Glomerular endothelial cell (primary cell): ENCODE measurements at regions not wholly inside any gene's neighbourhood (a gene's known extent, or its start where the extent isn't known, plus 50 kb on each side); places are given as distances from the start of the nearest gene placed in this dataset.
A peak's percentile ranks its signal among the peaks of the same experiment; 100 is the strongest.

ENCODE experiments used
- DNase-seq: peaks from one replicate; pipeline ENCODE4 v3.0.0-alpha.2; 2011; ENCODE audit warnings: low read depth, low spot score; ENCODE audit errors: extremely low read depth

DNA sequence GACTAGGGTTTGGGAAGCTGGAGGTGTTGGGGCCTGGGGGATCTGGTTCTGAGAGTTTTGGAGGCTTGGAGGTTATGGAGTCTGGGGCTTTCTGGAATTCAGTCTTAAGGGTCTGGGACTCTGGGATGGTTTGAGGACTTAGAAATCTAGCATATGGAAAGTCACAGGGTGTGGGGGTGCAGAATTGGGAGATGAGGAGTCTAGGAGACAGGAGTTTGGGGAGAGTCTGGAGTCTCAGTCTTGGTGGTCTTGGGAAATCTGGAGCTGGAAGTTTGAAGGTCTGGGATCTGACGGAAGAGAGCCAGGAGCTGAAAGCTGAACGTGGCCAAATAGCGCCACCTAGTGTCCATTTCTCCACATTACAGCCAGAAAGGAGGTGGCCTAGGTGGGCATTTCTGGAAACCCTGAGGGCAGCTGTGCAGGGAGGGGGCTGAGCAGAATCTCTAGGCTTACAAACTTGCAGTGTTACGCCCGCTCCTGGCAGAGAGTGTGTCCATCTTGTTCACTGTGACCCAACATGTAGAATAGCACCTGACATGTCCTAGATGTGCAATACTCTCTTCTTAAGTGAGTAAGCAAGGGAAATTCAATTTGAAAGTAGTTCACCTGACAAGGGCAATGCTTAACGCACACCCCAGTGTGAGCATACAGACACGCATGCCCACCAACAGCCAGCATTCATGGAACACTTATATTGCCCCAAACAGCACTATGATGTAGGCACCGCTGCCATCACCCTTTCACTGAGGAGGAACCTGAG, 204.8 kb downstream of the TFCP2L1 start:
- peak; percentile 33 for DNase-seq

DNA sequence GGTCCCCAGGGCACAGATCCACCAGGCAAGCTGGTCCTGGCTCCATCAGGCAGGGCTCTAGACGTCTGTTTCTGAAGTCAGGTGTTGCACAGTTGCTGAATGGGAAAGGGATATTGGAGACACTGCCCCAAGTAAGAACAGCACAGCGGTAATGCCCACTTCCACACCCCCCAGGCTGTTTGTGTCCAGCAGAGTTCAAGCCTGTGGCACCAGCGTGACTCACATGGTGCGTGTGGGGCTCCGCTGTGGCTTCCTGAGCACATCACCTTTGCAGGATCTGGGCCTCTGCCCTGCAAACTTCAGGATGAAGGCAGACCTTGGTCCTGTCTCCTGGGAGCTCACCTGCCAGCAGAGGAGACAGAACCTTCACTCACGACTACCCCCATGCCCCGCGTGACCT, 203.3 kb downstream of the TFCP2L1 start:
- no peak for DNase-seq

DNA sequence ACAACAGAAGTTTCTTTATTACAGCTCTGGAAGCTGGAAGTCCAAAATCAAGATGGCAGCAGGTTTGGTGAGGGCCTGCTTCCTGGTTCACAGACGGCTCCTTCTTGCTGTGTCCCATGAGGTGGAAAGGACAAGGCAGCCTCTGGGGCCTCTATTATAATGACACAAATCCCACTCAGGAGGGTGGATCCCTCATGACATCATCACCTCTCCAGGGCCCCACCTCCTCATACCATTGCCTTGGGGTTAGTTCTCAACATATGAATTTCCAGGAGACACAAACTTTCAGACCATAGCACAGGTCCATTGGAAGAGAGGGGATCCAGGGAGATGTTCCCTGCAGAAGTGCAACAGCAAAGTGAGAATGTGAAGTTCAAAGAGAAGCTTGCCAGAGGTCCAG, 202.8 kb downstream of the TFCP2L1 start:
- no peak for DNase-seq

DNA sequence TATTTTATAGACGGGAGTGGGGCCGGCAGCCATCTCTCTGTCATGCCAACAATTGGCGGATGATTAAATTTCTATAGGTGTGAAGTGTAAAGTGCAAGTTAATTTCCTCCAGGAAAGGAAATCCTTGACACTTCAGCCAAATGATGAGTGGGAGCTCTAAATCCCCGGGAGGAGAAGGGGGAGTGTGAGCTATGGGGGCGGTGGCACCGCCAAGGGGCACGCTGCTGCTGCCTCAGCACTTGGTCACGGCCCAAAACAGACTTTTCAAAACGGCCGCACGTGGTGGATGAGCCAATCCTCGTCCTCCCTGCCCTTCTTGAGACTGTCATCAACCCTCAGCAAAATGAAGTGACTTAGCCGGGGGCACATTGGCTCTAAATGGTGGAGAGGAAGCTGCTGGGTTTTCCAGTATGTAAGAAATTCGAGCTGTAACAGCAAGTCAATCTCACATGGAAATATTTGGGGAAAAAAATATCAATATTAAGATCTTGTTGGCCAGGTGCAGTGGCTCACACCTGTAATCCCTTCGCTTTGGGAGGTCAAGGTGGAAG, 200.8 kb downstream of the TFCP2L1 start:
- DNase-seq, result no peak

DNA sequence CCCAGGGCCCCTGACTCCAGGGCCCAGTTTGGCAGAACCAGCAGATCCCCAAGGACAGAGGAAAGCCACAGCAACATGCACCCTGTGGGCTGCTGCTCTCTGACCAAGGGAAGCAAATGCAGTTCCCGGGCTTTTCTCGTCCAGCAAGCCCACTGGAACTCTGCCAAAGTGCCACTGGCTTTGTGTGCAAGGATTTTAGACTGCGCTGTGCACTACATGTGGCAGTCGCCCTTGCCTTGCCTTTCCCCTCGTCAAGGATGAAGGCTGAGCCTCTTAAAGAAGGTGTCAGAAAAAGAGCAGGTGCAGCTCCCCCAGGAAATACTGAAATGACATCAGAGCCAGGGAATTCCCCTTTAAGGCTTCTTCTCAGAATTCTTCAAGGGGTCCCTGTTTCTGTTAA, 199.2 kb downstream of the TFCP2L1 start:
- no peak for DNase-seq

DNA sequence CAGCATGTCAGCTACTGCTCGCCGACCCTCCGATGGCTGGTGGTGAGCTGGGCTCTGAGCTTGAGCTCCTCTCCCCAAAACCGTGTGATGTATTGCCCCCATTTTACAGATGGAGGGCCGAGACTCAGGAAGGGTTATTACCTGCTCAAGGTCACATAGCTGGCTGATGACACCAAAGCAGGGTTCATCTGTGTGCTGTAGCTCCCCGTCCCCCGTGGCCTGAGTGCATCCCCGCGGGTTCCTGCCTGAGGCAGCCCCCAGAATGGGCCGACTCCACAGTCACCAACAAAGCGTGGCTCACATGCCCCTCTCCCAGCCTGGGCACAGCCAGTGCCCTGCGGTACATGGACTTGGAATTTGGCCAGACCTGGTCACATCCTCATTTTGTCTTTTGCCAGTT, 198.6 kb downstream of the TFCP2L1 start:
- no peak for DNase-seq

- DNase-seq, result no peak
Observed at GRCh38 chr2:121087117-121087516, 197.9 kb downstream of the TFCP2L1 start.

DNA sequence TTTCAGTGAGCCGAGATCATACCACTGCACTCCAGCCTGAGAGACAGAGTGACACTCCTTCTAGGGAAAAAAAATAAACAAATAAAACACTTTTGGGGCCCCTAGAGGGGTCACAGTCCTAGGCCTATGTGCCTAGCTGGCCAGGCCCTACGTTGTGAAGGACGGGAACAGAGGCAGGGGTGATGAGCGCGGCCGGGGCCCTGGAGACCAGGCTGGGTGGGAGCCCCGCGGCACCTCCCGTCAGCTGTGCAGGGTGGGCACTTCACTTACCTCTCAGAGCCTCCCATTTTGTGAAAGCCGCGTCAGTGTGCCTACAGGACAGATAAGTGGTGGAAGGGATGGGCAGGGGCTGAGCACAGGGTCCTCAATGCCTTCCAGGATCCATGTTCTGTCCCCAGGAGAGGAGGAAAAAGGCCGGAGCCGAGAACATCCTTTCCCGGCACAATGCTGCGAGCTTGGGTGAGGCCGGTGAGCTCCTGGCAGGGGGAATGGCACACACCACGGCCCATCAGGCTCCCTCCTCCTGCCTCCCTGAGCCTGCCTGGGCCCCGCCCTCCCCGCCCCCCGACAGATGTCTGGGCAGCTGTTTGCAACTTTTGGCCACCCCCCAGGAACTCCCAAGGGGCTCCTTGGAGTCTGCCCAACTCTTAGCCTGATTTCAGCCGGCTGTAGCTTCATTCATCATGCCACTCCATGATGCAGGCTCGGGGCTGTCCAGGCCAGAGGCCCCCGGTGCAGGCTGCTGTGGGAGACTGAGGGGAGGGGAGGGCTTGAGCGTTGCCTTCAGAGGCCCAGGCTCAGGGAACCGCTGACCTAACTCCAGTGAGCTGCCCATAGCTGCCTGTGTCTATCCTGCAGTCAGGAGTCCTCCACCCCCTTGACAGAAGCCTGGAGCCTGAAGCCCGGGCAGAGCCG, 196.5 kb downstream of the TFCP2L1 start:
- DNase-seq, result no peak

DNA sequence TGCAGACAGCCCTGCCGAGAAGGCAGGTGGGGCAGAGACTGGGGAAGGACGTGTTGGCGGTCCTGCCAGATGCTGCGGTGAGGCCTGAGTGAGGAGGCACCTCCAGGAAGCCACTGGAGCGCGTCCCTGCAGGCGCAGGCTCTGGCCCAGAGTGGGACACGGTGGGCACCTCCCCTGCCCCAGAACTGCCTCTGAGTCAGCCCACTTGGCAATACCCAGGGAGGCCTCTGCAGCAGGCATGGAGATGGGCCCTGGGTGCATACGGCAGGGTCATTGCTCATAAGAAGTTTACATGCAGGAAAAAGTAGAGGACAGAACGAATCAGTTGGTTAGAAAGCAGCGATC, 195.9 kb downstream of the TFCP2L1 start:
- no peak for DNase-seq

GRCh38 chr2:121090088-121090715, 194.8 kb downstream of the TFCP2L1 start:
- no peak for DNase-seq

GRCh38 chr2:121092095-121092494, 192.9 kb downstream of the TFCP2L1 start:
- no peak for DNase-seq

GRCh38 chr2:121093692-121094091, 191.3 kb downstream of the TFCP2L1 start:
- no peak for DNase-seq

DNA sequence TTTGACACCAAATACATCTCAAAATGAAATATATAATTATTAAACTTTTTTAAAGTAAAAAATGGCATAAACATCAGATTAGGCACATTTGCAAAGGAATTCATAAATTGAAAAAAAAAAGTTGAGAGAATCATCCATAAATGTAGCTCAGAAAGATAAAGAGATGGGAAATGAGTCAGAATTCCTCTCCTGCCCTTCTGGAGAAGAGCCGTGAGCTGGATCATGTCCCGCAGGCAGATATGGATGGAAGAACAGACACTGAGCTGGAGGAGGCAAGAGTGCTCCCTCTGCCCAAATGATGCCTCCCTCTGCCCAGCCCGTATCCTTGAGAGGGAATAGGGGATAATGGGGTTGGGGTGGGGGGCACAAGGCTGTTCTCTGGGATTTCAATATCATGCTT, 190.9 kb downstream of the TFCP2L1 start:
- no peak for DNase-seq

- DNase-seq, result no peak
Observed at GRCh38 chr2:121094845-121095244, 190.2 kb downstream of the TFCP2L1 start.

DNA sequence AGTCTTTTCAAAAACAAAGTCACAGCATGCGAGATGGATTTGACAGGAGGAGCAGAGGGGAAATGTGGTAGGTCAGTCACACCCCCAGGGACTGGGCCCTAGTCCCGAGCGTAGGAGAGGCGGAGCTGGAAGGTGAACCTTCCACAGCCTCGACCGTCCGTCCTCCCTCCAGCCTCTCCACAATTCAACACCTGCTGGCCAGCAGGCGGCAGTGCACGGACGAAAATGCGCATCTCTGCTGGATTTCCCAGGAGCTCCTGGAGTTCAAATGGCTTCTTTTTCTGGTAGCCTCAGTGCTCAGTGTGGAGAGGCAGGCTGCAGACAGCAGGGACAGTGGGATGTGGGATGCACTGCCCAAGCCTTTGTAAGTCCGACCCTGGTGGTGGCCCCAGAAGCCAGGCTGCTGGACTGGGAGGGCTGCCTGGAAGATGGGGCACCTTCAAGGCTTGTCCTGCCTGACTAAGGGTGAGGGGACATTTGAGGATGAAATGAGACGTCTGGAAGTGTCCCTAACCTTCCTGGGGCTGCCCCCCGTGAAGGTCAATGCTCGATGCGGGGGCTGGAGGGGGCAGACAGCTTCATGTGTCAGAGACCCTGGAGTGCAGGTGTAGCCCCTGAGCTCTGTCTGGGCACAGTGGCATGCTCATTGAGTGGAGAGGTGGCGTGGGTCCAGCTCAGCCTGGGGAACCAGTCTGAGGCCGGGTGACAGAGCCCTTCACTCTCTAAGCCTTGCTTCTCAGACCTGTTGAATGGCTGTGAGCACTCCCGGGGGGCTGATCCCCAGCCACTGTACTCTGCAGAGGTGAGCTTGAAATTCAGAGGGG, 189.5 kb downstream of the TFCP2L1 start:
- no peak for DNase-seq

- no peak for DNase-seq
Observed at GRCh38 chr2:121096611-121097010, 188.4 kb downstream of the TFCP2L1 start.

DNA sequence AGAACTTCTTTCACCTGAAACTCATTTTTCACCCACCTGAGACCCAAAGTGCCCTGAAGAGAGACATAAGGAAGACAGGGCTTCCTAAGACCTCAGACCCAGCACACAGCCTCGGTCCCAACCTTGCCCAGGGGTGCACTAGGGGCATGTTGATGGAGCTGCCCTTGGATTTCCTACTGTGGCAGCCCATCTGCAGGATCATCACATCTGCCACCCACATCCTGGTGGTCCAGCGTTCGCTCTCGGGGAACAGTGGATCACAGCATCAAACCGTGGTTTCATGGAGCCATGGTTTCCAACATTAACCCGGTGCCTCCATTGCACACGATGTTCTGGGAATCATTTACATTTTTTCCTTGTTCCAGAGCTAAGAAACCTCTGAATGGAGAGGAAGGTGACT, 186.4 kb downstream of the TFCP2L1 start:
- no peak for DNase-seq

- no peak for DNase-seq
Observed at GRCh38 chr2:121099329-121100290, 185.4 kb downstream of the TFCP2L1 start.

DNA sequence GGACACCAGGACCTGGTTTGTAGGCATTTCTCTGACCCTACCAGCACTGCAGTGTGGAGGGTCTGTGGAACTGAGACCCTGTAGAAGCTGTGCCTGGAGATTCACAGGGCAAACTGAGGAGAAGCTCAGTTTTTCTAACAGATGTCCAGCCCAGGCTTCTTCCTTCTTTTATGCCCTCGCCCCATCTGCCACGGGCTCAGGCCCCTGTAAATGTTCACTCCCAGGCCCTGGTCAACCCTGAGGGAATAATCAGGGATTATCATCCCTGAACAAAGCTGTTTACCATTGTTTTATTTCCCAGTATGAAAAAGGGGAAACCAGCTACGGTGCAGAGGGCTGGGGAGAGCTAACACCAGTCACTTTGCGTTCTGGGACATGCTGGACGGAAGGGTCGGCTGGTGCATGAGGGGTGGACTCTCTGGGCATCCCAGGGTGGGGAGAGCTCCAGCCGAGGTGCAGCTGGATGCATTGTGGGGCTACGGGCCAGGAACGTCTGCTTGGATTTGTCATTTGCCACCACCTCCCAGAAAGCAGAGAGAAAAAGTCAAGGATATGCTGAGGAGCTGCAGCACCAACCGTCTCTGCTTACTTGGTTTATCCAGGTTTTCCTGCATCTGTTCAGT, 183.8 kb downstream of the TFCP2L1 start:
- DNase-seq, result no peak
